K562 (cell line): ENCODE measurements at regions not wholly inside any gene's neighbourhood (a gene's known extent, or its start where the extent isn't known, plus 50 kb on each side); places are given as distances from the start of the nearest gene placed in this dataset.

Source experiments
- ATAC-seq: fragments of 200-7000 bp; cut with Tn5 transposase; 3 replicates; pipeline ENCODE4 v1.9.1; 2020; ENCODE audit warnings: moderate library complexity
- BruUV-seq: library from RNA; stranded (reverse); fragments of 400-500 nt; replicated peaks from 2 replicates; lab custom pipeline; 2021; lab: Mats Ljungman, UMichigan
- CTCF ChIA-PET: fragments of 300-600 bp; formaldehyde crosslinking; extraction: SDS; loops from one replicate; lab custom pipeline; 2021; ENCODE audit warnings: low intra/inter-chr PET ratio; lab: Yijun Ruan, JAX
- POLR2A ChIA-PET: fragments of 300-600, 350-650 bp; sonication (Branson Sonifier 250); formaldehyde crosslinking; extraction: SDS; loops from one replicate; lab custom pipeline; 2021; ENCODE audit warnings: antibody characterized with exemption, inconsistent platforms; lab: Yijun Ruan, JAX
- DNase-seq, 4 experiments: peaks; one replicate each; pipeline versions ENCODE4 v3.0.0 to v3.0.0-alpha.2; 2011 to 2018; ENCODE audit warnings: low spot score in 3 of 4, mixed read lengths in 3 of 4; ENCODE audit errors: extremely low read depth in 1 of 4
- FAIRE-seq: peaks from 2 replicates; lab custom pipeline; 2011; peaks lifted over from hg19 to GRCh38; lab: Jason Lieb, UNC
- H2AFZ ChIP-seq: 2 replicates; pipeline ENCODE4 v1.6.0; 2011; ENCODE audit warnings: low read depth, low read length, control low read depth, inconsistent platforms
- H3K27ac ChIP-seq: fragments of 200-600 bp; 3 replicates; pipeline ENCODE4 v1.8.0; 2011; ENCODE audit warnings: low read depth, mild to moderate bottlenecking, control low read depth, inconsistent platforms, low read length, moderate library complexity, mixed read lengths; ENCODE audit errors: extremely low read depth
- H3K27me3 ChIP-seq, 2 experiments: fragments of 300-600 bp in 1 of 2; 2 replicates in 1 of 2; 3 replicates in 1 of 2; pipeline versions ENCODE4 v1.6.0 to v1.8.0; 2011; ENCODE audit warnings: inconsistent platforms in 2 of 2, low read length in 2 of 2, mild to moderate bottlenecking in 1 of 2, mixed read lengths in 1 of 2, moderate library complexity in 1 of 2; ENCODE audit not compliant: control insufficient read depth in 2 of 2, insufficient read depth in 2 of 2
- H3K36me3 ChIP-seq: fragments of 300-600 bp; 3 replicates; pipeline ENCODE4 v1.8.0; 2011; ENCODE audit warnings: mild to moderate bottlenecking, low read length, inconsistent platforms; ENCODE audit not compliant: control insufficient read depth, insufficient read depth
- H3K4me1 ChIP-seq, 2 experiments: fragments of 200-600 bp in 1 of 2; replicated peaks in 1 of 2; 2 replicates in 1 of 2; 3 replicates in 1 of 2; pipeline versions ENCODE4 v1.5.1 to v1.8.0; 2011; ENCODE audit warnings: inconsistent platforms in 2 of 2, low read length in 2 of 2, mild to moderate bottlenecking in 1 of 2, mixed read lengths in 1 of 2, moderate library complexity in 1 of 2; ENCODE audit not compliant: control insufficient read depth in 2 of 2, insufficient read depth in 2 of 2
- H3K4me2 ChIP-seq: 2 replicates; pipeline ENCODE4 v1.6.1; 2011; ENCODE audit warnings: low read length, control low read depth, inconsistent platforms, mixed read lengths; ENCODE audit not compliant: insufficient read depth
- H3K4me3 ChIP-seq: fragments of 200-600 bp; sonication (generic), shearing (Covaris generic); 2 replicates; pipeline ENCODE4 v1.5.1; 2016; ENCODE audit warnings: control low read depth, inconsistent platforms
- H3K79me2 ChIP-seq: fragments of 200-600 bp; 3 replicates; pipeline ENCODE4 v1.8.0; 2011; ENCODE audit warnings: low read length, inconsistent platforms; ENCODE audit not compliant: control insufficient read depth, insufficient read depth
- H3K9ac ChIP-seq, 2 experiments: 2 replicates each; pipeline versions ENCODE4 v1.6.0 to v1.6.1; 2011; ENCODE audit warnings: low read depth in 2 of 2, low read length in 2 of 2, control low read depth in 1 of 2, inconsistent platforms in 1 of 2, mild to moderate bottlenecking in 1 of 2, mixed read lengths in 1 of 2; ENCODE audit not compliant: insufficient read depth in 1 of 2
- H3K9me1 ChIP-seq: one replicate; pipeline ENCODE4 v1.6.0; 2011; ENCODE audit warnings: inconsistent platforms, mild to moderate bottlenecking, low read length, moderate library complexity; ENCODE audit not compliant: control insufficient read depth, insufficient read depth
- H3K9me3 ChIP-seq: replicated peaks from 2 replicates; pipeline ENCODE4 v1.5.1; 2011; ENCODE audit warnings: low read depth, low read length, inconsistent platforms; ENCODE audit not compliant: control insufficient read depth, insufficient read depth
- H4K20me1 ChIP-seq: replicated peaks from 2 replicates; pipeline ENCODE4 v1.6.1; 2011; ENCODE audit warnings: low read length, inconsistent platforms, mixed read lengths; ENCODE audit not compliant: control insufficient read depth, insufficient read depth
- CAMTA2 ChIP-seq: fragments of 250-450 bp; sonication (Bioruptor Pico); conservative IDR thresholded peaks from 2 replicates; pipeline ENCODE4 v1.5.1; 2022
- FOXJ3 ChIP-seq: sonication (generic); formaldehyde crosslinking; IDR thresholded peaks from 2 replicates; pipeline ENCODE4 v1.4.0; 2020; ENCODE audit warnings: mild to moderate bottlenecking, missing genetic modification reagents
- FUS ChIP-seq: fragments of 200-400 bp; formaldehyde crosslinking; optimal IDR thresholded peaks from 2 replicates; pipeline ENCODE3; 2017; ENCODE audit warnings: low read depth, low read length
- HDGF ChIP-seq: fragments of 450-650 bp; IDR thresholded peaks from 2 replicates; pipeline ENCODE4 v1.6.1; 2016
- KAT8 ChIP-seq: fragments of 450-650 bp; IDR thresholded peaks from 2 replicates; pipeline ENCODE4 v1.6.1; 2016; ENCODE audit warnings: low read depth, mild to moderate bottlenecking
- MAFF ChIP-seq: IDR thresholded peaks from 2 replicates; pipeline ENCODE4 v1.6.1; 2012; ENCODE audit warnings: low read length, improper control_type of control experiment
- MECOM ChIP-seq: fragments of 250-450 bp; sonication (Bioruptor Pico); IDR thresholded peaks from 2 replicates; pipeline ENCODE4 v1.8.0; 2022; ENCODE audit warnings: inconsistent platforms
- NELFE ChIP-seq: IDR thresholded peaks from 2 replicates; pipeline ENCODE4 v1.6.1; 2011; ENCODE audit warnings: mild to moderate bottlenecking; ENCODE audit not compliant: insufficient read depth, insufficient read length
- RBM34 ChIP-seq: fragments of 200-400 bp; formaldehyde crosslinking; IDR thresholded peaks from 2 replicates; pipeline ENCODE4 v1.6.1; 2018; ENCODE audit warnings: low read length, borderline replicate concordance; ENCODE audit not compliant: insufficient read depth
- RBM39 ChIP-seq: fragments of 200-400 bp; formaldehyde crosslinking; optimal IDR thresholded peaks from 2 replicates; pipeline ENCODE3; 2018; ENCODE audit warnings: low read depth, low read length
- RFX5 ChIP-seq: IDR thresholded peaks from 2 replicates; pipeline ENCODE4 v1.6.1; 2011; ENCODE audit warnings: low read depth, mild to moderate bottlenecking, improper control_type of control experiment, low read length
- SMC3 ChIP-seq: conservative IDR thresholded peaks from 2 replicates; pipeline ENCODE4 v1.6.1; 2011; ENCODE audit warnings: low read depth, low read length, improper control_type of control experiment; ENCODE audit not compliant: insufficient read depth
- TCF7L2 ChIP-seq: fragments of 150-350 bp; IDR thresholded peaks from 2 replicates; pipeline ENCODE4 v1.6.1; 2016; ENCODE audit warnings: low read depth, mild to moderate bottlenecking, low read length, moderate library complexity
- ZNF134 ChIP-seq: fragments of 250-450 bp; sonication (Bioruptor Pico); conservative IDR thresholded peaks from 2 replicates; pipeline ENCODE4 v1.4.0; 2020
- WGBS: fragments of 100-300 bp; shearing (Covaris generic); methylation state at CpG from one replicate; pipeline ENCODE4 v1.1.6; 2016; ENCODE audit warnings: low coverage, mixed read lengths; ENCODE audit not compliant: insufficient coverage; ENCODE audit errors: missing lambda C conversion rate; 5-methylcytosine and 5-hydroxymethylcytosine counted together
- in situ Hi-C: fragments of 300-500 bp; cut with MboI; formaldehyde crosslinking; loops from 4 replicates; pipeline ENCODE4 v1.15.0; 2018; ENCODE audit warnings: inconsistent platforms, mixed read lengths
- intact Hi-C: fragments of 100-400 bp; cut with micrococcal nuclease; formaldehyde crosslinking; loops from 2 replicates; pipeline ENCODE4 v1.14.2; 2022
- TF ChIP-seq, protein P1 (sequence below): sonication (generic); formaldehyde crosslinking; IDR thresholded peaks from 2 replicates; pipeline ENCODE4 v1.8.0; 2022; ENCODE audit warnings: missing genetic modification reagents, mild to moderate bottlenecking, borderline replicate concordance

- no peak overlapping the region for H3K4me2 ChIP-seq
- no peak for DNase-seq
Measured at GRCh38 chr18:72973841-72974240, 106.1 kb upstream of the NETO1 start.

DNA sequence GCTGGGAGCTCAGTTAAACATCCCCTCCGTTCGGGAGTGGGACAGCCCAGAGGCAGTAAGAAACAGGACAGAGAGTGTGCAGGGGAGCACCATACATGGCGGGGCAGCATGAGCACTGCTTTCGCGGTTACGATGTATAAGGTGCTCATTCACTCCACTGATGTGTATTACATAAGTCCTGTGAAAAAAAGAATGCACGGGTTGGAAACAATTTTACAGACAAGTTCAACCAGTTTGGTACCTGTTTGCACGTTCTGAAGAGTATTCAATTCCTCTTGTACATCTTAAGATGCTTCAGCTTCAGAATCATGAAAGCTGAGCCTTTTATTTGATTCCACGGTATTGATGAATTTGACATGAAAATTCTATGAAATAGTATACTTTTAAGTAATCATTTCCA, 97.8 kb upstream of the NETO1 start:
- no peak overlapping the region for H3K4me2 ChIP-seq
- intact Hi-C loops (no loop called here), in situ Hi-C loops (no loop called here)
- H4K20me1 ChIP-seq, result no peaks in the 10 kb centered on the region
- WGBS, result 3% methylated on average over 9 of the region's 9 CpGs
- H3K36me3 ChIP-seq, result no peaks in the 10 kb centered on the region
- no peak overlapping the region for H3K27ac ChIP-seq
- no peaks in the 10 kb centered on the region for H3K4me1 ChIP-seq
- no peak for ATAC-seq
- no peaks in the 10 kb centered on the region for H3K79me2 ChIP-seq
- no peak for FAIRE-seq
- DNase-seq, result no peak
- no peak overlapping the region for H2AFZ ChIP-seq
- H3K9me3 ChIP-seq, result no peaks in the 10 kb centered on the region
- H3K27me3 ChIP-seq, result no peaks in the 10 kb centered on the region
- H3K4me3 ChIP-seq, result no peak overlapping the region
- H3K9me1 ChIP-seq, result no peaks in the 10 kb centered on the region
- POLR2A ChIA-PET, result no interaction called here
- CTCF ChIA-PET, result no interaction called here
- no peak overlapping the region for H3K9ac ChIP-seq
- no TSS peak for BruUV-seq
- no peak for TF ChIP-seq FOXJ3 (CRISPR knock-in tag)
- no peak for TF ChIP-seq SMC3
- TF ChIP-seq NELFE, result no peak
- no peak for TF ChIP-seq RBM34
- TF ChIP-seq ZNF134 (CRISPR knock-in tag), result no peak
- no peak for TF ChIP-seq KAT8
- TF ChIP-seq CAMTA2 (CRISPR knock-in tag), result no peak

More at GRCh38 chr18:72973841-72974240, 106.1 kb upstream of the NETO1 start:
- H3K27me3 ChIP-seq, result no peaks in the 10 kb centered on the region
- no peaks in the 10 kb centered on the region for H3K79me2 ChIP-seq
- H2AFZ ChIP-seq, result no peak overlapping the region
- no peaks in the 10 kb centered on the region for H3K9me3 ChIP-seq
- no peaks in the 10 kb centered on the region for H4K20me1 ChIP-seq
- TF ChIP-seq RFX5, result no peak
- no peak for TF ChIP-seq HDGF
- TF ChIP-seq TCF7L2, result no peak
- TF ChIP-seq, protein P1, sequence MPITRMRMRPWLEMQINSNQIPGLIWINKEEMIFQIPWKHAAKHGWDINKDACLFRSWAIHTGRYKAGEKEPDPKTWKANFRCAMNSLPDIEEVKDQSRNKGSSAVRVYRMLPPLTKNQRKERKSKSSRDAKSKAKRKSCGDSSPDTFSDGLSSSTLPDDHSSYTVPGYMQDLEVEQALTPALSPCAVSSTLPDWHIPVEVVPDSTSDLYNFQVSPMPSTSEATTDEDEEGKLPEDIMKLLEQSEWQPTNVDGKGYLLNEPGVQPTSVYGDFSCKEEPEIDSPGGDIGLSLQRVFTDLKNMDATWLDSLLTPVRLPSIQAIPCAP (CRISPR knock-in tag), result no peak
- TF ChIP-seq RBM39, result no peak
- TF ChIP-seq MECOM, result no peak
- TF ChIP-seq FUS, result no peak
- no peak for TF ChIP-seq MAFF
- TF ChIP-seq, all 486 proteins: peak for 0
- H3K36me3 ChIP-seq, result no peaks in the 10 kb centered on the region
- POLR2A ChIA-PET, result no interaction called here
- no peak for ATAC-seq
- H3K9ac ChIP-seq, result no peak overlapping the region
- intact Hi-C loops (no loop called here), in situ Hi-C loops (no loop called here)
- no TSS peak for BruUV-seq
- H3K4me3 ChIP-seq, result no peak overlapping the region
- no peaks in the 10 kb centered on the region for H3K9me1 ChIP-seq
- FAIRE-seq, result no peak
- no peaks in the 10 kb centered on the region for H3K4me1 ChIP-seq
- WGBS, result 0% methylated on average over 1 of the region's 2 CpGs
- CTCF ChIA-PET, result no interaction called here
- no peak overlapping the region for H3K27ac ChIP-seq
